GM12878 (cell line): ENCODE measurements at regions not wholly inside any gene's neighbourhood (a gene's known extent, or its start where the extent isn't known, plus 50 kb on each side); places are given as distances from the start of the nearest gene placed in this dataset.

ENCODE experiments used
- ATAC-seq: fragments of 200-7000 bp; cut with Tn5 transposase; 3 replicates; pipeline ENCODE4 v1.9.1; 2020; ENCODE audit warnings: mild to moderate bottlenecking, moderate library complexity
- BruUV-seq: library from RNA; stranded (reverse); fragments of 400-500 nt; replicated peaks from 2 replicates; lab custom pipeline; 2021; lab: Mats Ljungman, UMichigan
- CTCF ChIA-PET: fragments of 300-600 bp; sonication (Branson Sonifier 250); formaldehyde crosslinking; extraction: SDS; loops from one replicate; lab custom pipeline; 2021; ENCODE audit warnings: inconsistent platforms; lab: Yijun Ruan, JAX
- POLR2A ChIA-PET: fragments of 350-600 bp; formaldehyde crosslinking; extraction: SDS; loops from one replicate; lab custom pipeline; 2021; ENCODE audit warnings: inconsistent platforms; lab: Charles Lee
- RAD21 ChIA-PET: fragments of 300-600 bp; sonication (Branson Sonifier 250); formaldehyde crosslinking; loops from one replicate; lab custom pipeline; 2023; ENCODE audit warnings: antibody characterized with exemption; ENCODE audit not compliant: unreplicated experiment; lab: Charles Lee
- SMC1A ChIA-PET: fragments of 300-600 bp; sonication (Branson Sonifier 250); formaldehyde crosslinking; loops from one replicate; lab custom pipeline; 2023; ENCODE audit not compliant: unreplicated experiment, uncharacterized antibody; lab: Charles Lee
- DNase-seq: peaks from one replicate; pipeline ENCODE4 v3.0.0-alpha.2; 2011; ENCODE audit warnings: low read depth, low spot score
- FAIRE-seq: peaks from 3 replicates; lab custom pipeline; 2011; peaks lifted over from hg19 to GRCh38; lab: Jason Lieb, UNC
- H2AFZ ChIP-seq: 2 replicates; pipeline ENCODE4 v1.6.0; 2011; ENCODE audit warnings: low read depth, low read length, control low read depth; ENCODE audit not compliant: control insufficient read depth
- H3K27ac ChIP-seq: 2 replicates; pipeline ENCODE4 v1.5.1; 2011; ENCODE audit warnings: control low read depth; ENCODE audit not compliant: control insufficient read depth, insufficient read depth
- H3K27me3 ChIP-seq, 2 experiments: replicated peaks in 1 of 2; 2 replicates each; pipeline versions ENCODE4 v1.6.0 to v1.6.1; 2011; ENCODE audit warnings: low read length in 1 of 2; ENCODE audit not compliant: control insufficient read depth in 2 of 2, insufficient read depth in 2 of 2
- H3K36me3 ChIP-seq, 2 experiments: 2 replicates each; pipeline ENCODE4 v1.5.1; 2011; ENCODE audit warnings: low read length in 1 of 2; ENCODE audit not compliant: control insufficient read depth in 2 of 2, insufficient read depth in 2 of 2
- H3K4me1 ChIP-seq: 2 replicates; pipeline ENCODE4 v1.6.1; 2011; ENCODE audit warnings: mild to moderate bottlenecking, low read length, moderate library complexity, mixed read lengths; ENCODE audit not compliant: control insufficient read depth, insufficient read depth
- H3K4me2 ChIP-seq: 2 replicates; pipeline ENCODE4 v1.6.0; 2011; ENCODE audit warnings: control low read depth; ENCODE audit not compliant: control insufficient read depth, insufficient read depth
- H3K4me3 ChIP-seq: fragments of 200-600 bp; sonication (generic); 2 replicates; pipeline ENCODE4 v1.5.1; 2016
- H3K79me2 ChIP-seq: 2 replicates; pipeline ENCODE4 v1.6.0; 2011; ENCODE audit warnings: low read length; ENCODE audit not compliant: control insufficient read depth, insufficient read depth
- H3K9ac ChIP-seq: 2 replicates; pipeline ENCODE4 v1.8.0; 2011; ENCODE audit warnings: low read length, control low read depth, mixed read lengths; ENCODE audit not compliant: control insufficient read depth, insufficient read depth
- H3K9me3 ChIP-seq: replicated peaks from 3 replicates; pipeline ENCODE4 v1.5.1; 2011; ENCODE audit warnings: mild to moderate bottlenecking, low read length; ENCODE audit not compliant: control insufficient read depth, insufficient read depth
- H4K20me1 ChIP-seq: 2 replicates; pipeline ENCODE4 v1.6.0; 2011; ENCODE audit not compliant: control insufficient read depth, insufficient read depth
- ASH2L ChIP-seq: fragments of 300-600, 200-600 bp; sonication (generic); IDR thresholded peaks from 2 replicates; pipeline ENCODE4 v1.6.1; 2017; ENCODE audit warnings: low read depth, mild to moderate bottlenecking, borderline replicate concordance
- BRCA1 ChIP-seq: IDR thresholded peaks from 2 replicates; pipeline ENCODE4 v1.6.1; 2011; ENCODE audit warnings: low read depth, low read length, improper control_type of control experiment
- CEBPZ ChIP-seq: fragments of 150-350 bp; IDR thresholded peaks from 2 replicates; pipeline ENCODE4 v1.6.1; 2016; ENCODE audit warnings: low read depth, low read length
- CHD2 ChIP-seq: IDR thresholded peaks from 2 replicates; pipeline ENCODE4 v1.6.1; 2011; ENCODE audit warnings: low read depth, low read length, improper control_type of control experiment, borderline replicate concordance
- FOXK2 ChIP-seq: fragments of 450-650 bp; IDR thresholded peaks from 2 replicates; pipeline ENCODE4 v1.6.1; 2017; ENCODE audit warnings: mild to moderate bottlenecking, moderate library complexity
- IRF4 ChIP-seq: IDR thresholded peaks from 2 replicates; pipeline ENCODE4 v1.6.1; 2011; ENCODE audit warnings: low read depth, low read length
- MTA2 ChIP-seq: fragments of 450-650 bp; IDR thresholded peaks from 2 replicates; pipeline ENCODE4 v1.6.1; 2016; ENCODE audit warnings: low read depth, mild to moderate bottlenecking, moderate library complexity
- NFYB ChIP-seq: IDR thresholded peaks from 2 replicates; pipeline ENCODE4 v1.6.1; 2011; ENCODE audit warnings: low read depth, mild to moderate bottlenecking, low read length, improper control_type of control experiment, moderate library complexity; ENCODE audit not compliant: insufficient read depth
- PAX5 ChIP-seq: IDR thresholded peaks from 2 replicates; pipeline ENCODE4 v1.6.1; 2011; ENCODE audit warnings: low read depth, low read length, borderline replicate concordance
- PRDM15 ChIP-seq: fragments of 450-650 bp; formaldehyde crosslinking; IDR thresholded peaks from 2 replicates; pipeline ENCODE4 v1.4.0; 2020; ENCODE audit warnings: mild to moderate bottlenecking, moderate library complexity
- SRF ChIP-seq, 2 experiments: IDR thresholded peaks; 2 replicates each; pipeline ENCODE4 v1.6.1; 2011; ENCODE audit warnings: low read depth in 2 of 2, low read length in 2 of 2, mild to moderate bottlenecking in 1 of 2, moderate library complexity in 1 of 2
- WGBS: methylation state at CpG from one replicate; pipeline ENCODE4 v1.1.6; 2016; ENCODE audit warnings: low lambda C conversion rate; ENCODE audit not compliant: insufficient replicate concordance, insufficient coverage; ENCODE audit errors: missing lambda C conversion rate; 5-methylcytosine and 5-hydroxymethylcytosine counted together
- in situ Hi-C: fragments of 300-500 bp; cut with MboI; formaldehyde crosslinking; loops from 9 replicates; pipeline ENCODE4 v1.14.3; 2018; ENCODE audit warnings: mixed read lengths
- intact Hi-C: fragments of 100-400 bp; cut with micrococcal nuclease; formaldehyde crosslinking; loops from one replicate; pipeline ENCODE4 v1.14.2; 2022; ENCODE audit not compliant: unreplicated experiment

- SMC1A ChIA-PET = interaction anchor here (0.7 kb wide), 1 partner anchor 435 kb away, joined by 3 read pairs; no protein-coding TSS in a partner anchor
- intact Hi-C loops = no loop called here
- WGBS = 71% methylated on average over 1 of the region's 1 CpG
- FAIRE-seq (no peak), DNase-seq (no peak), ATAC-seq (no peak)
- RAD21 ChIA-PET = no interaction called here
- Histone ChIP-seq H3K4me2 (no peak overlapping the region), H3K4me3 (no peak overlapping the region), H3K36me3 (no peaks in the 10 kb centered on the region), H3K27me3 (no peaks in the 10 kb centered on the region), H3K9ac (no peak overlapping the region), H3K27ac (no peak overlapping the region), H2AFZ (no peak overlapping the region), H3K4me1 (no peaks in the 10 kb centered on the region), H4K20me1 (no peaks in the 10 kb centered on the region), H3K79me2 (no peaks in the 10 kb centered on the region), H3K9me3 (no peaks in the 10 kb centered on the region)
- in situ Hi-C loops = no loop called here
- TF ChIP-seq BRCA1 = no peak
- CTCF ChIA-PET = interaction anchor here (0.7 kb wide), 1 partner anchor 143 kb away, joined by 3 read pairs; no protein-coding TSS in a partner anchor
- no TSS peak for BruUV-seq
- POLR2A ChIA-PET = no interaction called here
Observed at GRCh38 chr6:112735129-112735528, 388.0 kb downstream of the RFPL4B start.

- no peak for FAIRE-seq
- SMC1A ChIA-PET = no interaction called here
- no peak for TF ChIP-seq FOXK2
- no peak for TF ChIP-seq MTA2
- no peak for TF ChIP-seq CEBPZ
- TF ChIP-seq CHD2 = no peak
- no peak for TF ChIP-seq NFYB
- no peak for TF ChIP-seq PAX5
- no peak for TF ChIP-seq ASH2L
- no peak for TF ChIP-seq PRDM15 (CRISPR knock-in tag)
- no peak for TF ChIP-seq SRF (IDR thresholded peaks at IDR 0.05; ENCODE audit: low read depth in 2 of 2, low read length in 2 of 2)
- no peak for TF ChIP-seq IRF4
Observed at GRCh38 chr6:112739766-112740165, 392.6 kb downstream of the RFPL4B start.

More at GRCh38 chr6:112739766-112740165, 392.6 kb downstream of the RFPL4B start:
- H2AFZ ChIP-seq = no peak overlapping the region
- in situ Hi-C loops (no loop called here), intact Hi-C loops (no loop called here)
- no peak overlapping the region for H3K9ac ChIP-seq
- no peak overlapping the region for H3K27ac ChIP-seq
- ChIA-PET POLR2A (no interaction called here), CTCF (interaction anchor here (0.7 kb wide), 1 partner anchor 72 kb away, joined by 3 read pairs; no protein-coding TSS in a partner anchor), RAD21 (no interaction called here)
- H3K4me2 ChIP-seq = no peak overlapping the region
- H3K4me3 ChIP-seq = no peak overlapping the region
- H4K20me1 ChIP-seq = no peaks in the 10 kb centered on the region
- H3K27me3 ChIP-seq = no peaks in the 10 kb centered on the region
- no peaks in the 10 kb centered on the region for H3K4me1 ChIP-seq
- no peaks in the 10 kb centered on the region for H3K36me3 ChIP-seq
- ATAC-seq (no peak), DNase-seq (no peak)
- no TSS peak for BruUV-seq
- no peaks in the 10 kb centered on the region for H3K79me2 ChIP-seq
- H3K9me3 ChIP-seq = no peaks in the 10 kb centered on the region
